ENCODE measurements at regions not wholly inside any gene's neighbourhood (a gene's known extent, or its start where the extent isn't known, plus 50 kb on each side); places are given as distances from the start of the nearest gene placed in this dataset.

- TF ChIP-seq, protein P1, sequence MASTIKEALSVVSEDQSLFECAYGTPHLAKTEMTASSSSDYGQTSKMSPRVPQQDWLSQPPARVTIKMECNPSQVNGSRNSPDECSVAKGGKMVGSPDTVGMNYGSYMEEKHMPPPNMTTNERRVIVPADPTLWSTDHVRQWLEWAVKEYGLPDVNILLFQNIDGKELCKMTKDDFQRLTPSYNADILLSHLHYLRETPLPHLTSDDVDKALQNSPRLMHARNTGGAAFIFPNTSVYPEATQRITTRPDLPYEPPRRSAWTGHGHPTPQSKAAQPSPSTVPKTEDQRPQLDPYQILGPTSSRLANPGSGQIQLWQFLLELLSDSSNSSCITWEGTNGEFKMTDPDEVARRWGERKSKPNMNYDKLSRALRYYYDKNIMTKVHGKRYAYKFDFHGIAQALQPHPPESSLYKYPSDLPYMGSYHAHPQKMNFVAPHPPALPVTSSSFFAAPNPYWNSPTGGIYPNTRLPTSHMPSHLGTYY (CRISPR knock-in tag; IDR thresholded peaks at IDR 0.05): no peak
Measured at GRCh38 chr3:63026722-63027121, 151.5 kb upstream of the CADPS start (continued).

GRCh38 chr3:63029326-63029725 lies 154.1 kb upstream of the CADPS start:
- peaks cover 14% of the 10 kb centered on the region for H3K4me1 Mint-ChIP-seq
- H3K36me3 Mint-ChIP-seq: peaks cover 22% of the 10 kb centered on the region
- H3K9me3 Mint-ChIP-seq: peaks cover 25% of the 10 kb centered on the region
- DNase-seq (ENCODE audit: low spot score) (no peak), ATAC-seq (no peak)
- H3K27me3 Mint-ChIP-seq (ENCODE audit: low read depth): no peaks in the 10 kb centered on the region
- H3K4me3 Mint-ChIP-seq: no peak overlapping the region
- POLR2A ChIA-PET: no interaction called here
- CTCF ChIA-PET: interaction anchor here (1.5 kb wide), 1 partner anchor 14 kb away, joined by 6 read pairs; no protein-coding TSS in a partner anchor
- TF ChIP-seq AR (CRISPR knock-in tag; IDR thresholded peaks at IDR 0.05) (no peak), ATF1 (CRISPR knock-in tag; IDR thresholded peaks at IDR 0.05) (no peak), ZMAT4 (CRISPR knock-in tag; IDR thresholded peaks at IDR 0.05) (no peak), SMAD4 (CRISPR knock-in tag; IDR thresholded peaks at IDR 0.05) (no peak), SMAD3 (CRISPR knock-in tag; IDR thresholded peaks at IDR 0.05; ENCODE audit: borderline replicate concordance) (no peak), TP53 (CRISPR knock-in tag; IDR thresholded peaks at IDR 0.05) (no peak), NFYB (CRISPR knock-in tag; conservative IDR thresholded peaks at IDR 0.05; ENCODE audit: low read depth) (no peak), ZBTB21 (CRISPR knock-in tag; IDR thresholded peaks at IDR 0.05; ENCODE audit: borderline replicate concordance) (no peak), NR1H2 (CRISPR knock-in tag; IDR thresholded peaks at IDR 0.05) (no peak), ZNF219 (CRISPR knock-in tag; IDR thresholded peaks at IDR 0.05; ENCODE audit: borderline replicate concordance) (no peak)
- TF ChIP-seq, protein P2, sequence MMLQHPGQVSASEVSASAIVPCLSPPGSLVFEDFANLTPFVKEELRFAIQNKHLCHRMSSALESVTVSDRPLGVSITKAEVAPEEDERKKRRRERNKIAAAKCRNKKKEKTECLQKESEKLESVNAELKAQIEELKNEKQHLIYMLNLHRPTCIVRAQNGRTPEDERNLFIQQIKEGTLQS (CRISPR knock-in tag; conservative IDR thresholded peaks at IDR 0.05): no peak
- no peak overlapping the region for H3K27ac Mint-ChIP-seq

- ATAC-seq (no peak), DNase-seq (ENCODE audit: low spot score) (no peak)
- POLR2A ChIA-PET: no interaction called here
- no peak for TF ChIP-seq CDX4 (CRISPR knock-in tag; IDR thresholded peaks at IDR 0.05; ENCODE audit: borderline replicate concordance)
- TF ChIP-seq SMAD4 (CRISPR knock-in tag; IDR thresholded peaks at IDR 0.05): no peak
- no peak for TF ChIP-seq USF2 (CRISPR knock-in tag; IDR thresholded peaks at IDR 0.05)
- no peak for TF ChIP-seq OVOL2 (CRISPR knock-in tag; IDR thresholded peaks at IDR 0.05; ENCODE audit: borderline replicate concordance)
- TF ChIP-seq, protein P3, sequence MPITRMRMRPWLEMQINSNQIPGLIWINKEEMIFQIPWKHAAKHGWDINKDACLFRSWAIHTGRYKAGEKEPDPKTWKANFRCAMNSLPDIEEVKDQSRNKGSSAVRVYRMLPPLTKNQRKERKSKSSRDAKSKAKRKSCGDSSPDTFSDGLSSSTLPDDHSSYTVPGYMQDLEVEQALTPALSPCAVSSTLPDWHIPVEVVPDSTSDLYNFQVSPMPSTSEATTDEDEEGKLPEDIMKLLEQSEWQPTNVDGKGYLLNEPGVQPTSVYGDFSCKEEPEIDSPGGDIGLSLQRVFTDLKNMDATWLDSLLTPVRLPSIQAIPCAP (CRISPR knock-in tag; IDR thresholded peaks at IDR 0.05): no peak
- no peak for TF ChIP-seq IRF2 (CRISPR knock-in tag; IDR thresholded peaks at IDR 0.05; ENCODE audit: borderline replicate concordance, low read depth)
- peaks cover 22% of the 10 kb centered on the region for H3K36me3 Mint-ChIP-seq
- H3K9me3 Mint-ChIP-seq: peaks cover 25% of the 10 kb centered on the region
- CTCF ChIA-PET: interaction anchor here (0.9 to 1.5 kb wide), 2 partner anchors 14 to 157 kb away, joined by 3 to 6 read pairs; no protein-coding TSS in a partner anchor
- no peak overlapping the region for H3K4me3 Mint-ChIP-seq
- H3K27me3 Mint-ChIP-seq (ENCODE audit: low read depth): no peaks in the 10 kb centered on the region
- no peak overlapping the region for H3K27ac Mint-ChIP-seq
- peaks cover 14% of the 10 kb centered on the region for H3K4me1 Mint-ChIP-seq
Measured at GRCh38 chr3:63029921-63030320, 154.7 kb upstream of the CADPS start.
